NT2/D1 (cell line): ENCODE measurements at regions not wholly inside any gene's neighbourhood (a gene's known extent, or its start where the extent isn't known, plus 50 kb on each side); places are given as distances from the start of the nearest gene placed in this dataset.

Experiments
- SUZ12 ChIP-seq: IDR thresholded peaks from 2 replicates; pipeline ENCODE4 v1.6.1; 2011; ENCODE audit not compliant: insufficient read length, insufficient read depth; ENCODE audit errors: extremely low read depth
- YY1 ChIP-seq: IDR thresholded peaks from 2 replicates; pipeline ENCODE4 v1.6.1; 2011; ENCODE audit not compliant: insufficient read length, insufficient read depth
- ZNF274 ChIP-seq: IDR thresholded peaks from 2 replicates; pipeline ENCODE4 v1.6.1; 2011; ENCODE audit warnings: mild to moderate bottlenecking, low read depth, low read length

DNA sequence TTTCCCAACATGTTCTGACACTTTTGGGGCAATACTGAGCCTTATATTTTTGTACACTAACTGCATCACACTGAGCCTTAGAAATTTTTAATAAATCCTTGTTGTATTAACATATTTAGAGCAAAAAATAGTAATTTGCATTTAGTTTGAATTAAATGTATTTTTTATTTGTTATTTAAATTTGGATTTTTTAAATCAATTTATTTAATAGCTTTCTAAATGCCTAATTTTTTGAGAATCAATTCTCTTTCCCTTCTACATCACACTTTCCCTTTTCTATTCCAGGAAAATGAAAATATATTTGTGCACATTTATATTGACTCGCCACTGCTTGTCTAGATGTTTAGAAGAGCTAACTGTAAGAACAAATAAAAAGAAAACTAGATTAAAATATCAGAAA lies 414.6 kb upstream of the POM121L12 start:
- TF ChIP-seq YY1 (no peak), ZNF274 (no peak), SUZ12 (no peak)
